ENCODE measurements at regions not wholly inside any gene's neighbourhood (a gene's known extent, or its start where the extent isn't known, plus 50 kb on each side); places are given as distances from the start of the nearest gene placed in this dataset.

DNA sequence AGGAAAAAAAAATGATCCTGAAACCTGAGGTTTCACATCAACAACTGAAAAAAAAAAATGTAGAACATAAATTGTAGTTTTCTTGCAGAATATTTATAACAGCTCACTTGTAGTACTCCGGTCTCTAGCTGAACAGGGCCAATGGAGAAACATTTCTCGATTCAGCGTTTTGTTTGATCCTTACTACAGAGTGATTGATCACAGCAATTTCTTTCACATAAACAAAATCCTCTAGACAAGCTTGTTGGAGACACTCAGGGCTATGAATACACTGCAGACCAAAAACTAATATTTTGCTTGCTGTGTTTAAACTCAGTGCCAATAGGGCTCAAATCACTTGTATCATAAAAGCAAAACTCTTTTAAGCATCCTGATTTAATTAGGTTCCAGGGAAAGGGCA, 127.0 kb upstream of the CNTN6 start:
- no peaks in the 10 kb centered on the region for H3K4me1 ChIP-seq
- no peak overlapping the region for H3K4me3 ChIP-seq
- H3K36me3 ChIP-seq: no peaks in the 10 kb centered on the region
- no peak for TF ChIP-seq POLR2A (IDR thresholded peaks at IDR 0.05)
- TF ChIP-seq, protein P1, sequence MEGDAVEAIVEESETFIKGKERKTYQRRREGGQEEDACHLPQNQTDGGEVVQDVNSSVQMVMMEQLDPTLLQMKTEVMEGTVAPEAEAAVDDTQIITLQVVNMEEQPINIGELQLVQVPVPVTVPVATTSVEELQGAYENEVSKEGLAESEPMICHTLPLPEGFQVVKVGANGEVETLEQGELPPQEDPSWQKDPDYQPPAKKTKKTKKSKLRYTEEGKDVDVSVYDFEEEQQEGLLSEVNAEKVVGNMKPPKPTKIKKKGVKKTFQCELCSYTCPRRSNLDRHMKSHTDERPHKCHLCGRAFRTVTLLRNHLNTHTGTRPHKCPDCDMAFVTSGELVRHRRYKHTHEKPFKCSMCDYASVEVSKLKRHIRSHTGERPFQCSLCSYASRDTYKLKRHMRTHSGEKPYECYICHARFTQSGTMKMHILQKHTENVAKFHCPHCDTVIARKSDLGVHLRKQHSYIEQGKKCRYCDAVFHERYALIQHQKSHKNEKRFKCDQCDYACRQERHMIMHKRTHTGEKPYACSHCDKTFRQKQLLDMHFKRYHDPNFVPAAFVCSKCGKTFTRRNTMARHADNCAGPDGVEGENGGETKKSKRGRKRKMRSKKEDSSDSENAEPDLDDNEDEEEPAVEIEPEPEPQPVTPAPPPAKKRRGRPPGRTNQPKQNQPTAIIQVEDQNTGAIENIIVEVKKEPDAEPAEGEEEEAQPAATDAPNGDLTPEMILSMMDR (IDR thresholded peaks at IDR 0.05): no peak
- H3K27ac ChIP-seq: no peak overlapping the region
- no peaks in the 10 kb centered on the region for H3K27me3 ChIP-seq
- no peaks in the 10 kb centered on the region for H3K9me3 ChIP-seq
- no peak for DNase-seq

DNA sequence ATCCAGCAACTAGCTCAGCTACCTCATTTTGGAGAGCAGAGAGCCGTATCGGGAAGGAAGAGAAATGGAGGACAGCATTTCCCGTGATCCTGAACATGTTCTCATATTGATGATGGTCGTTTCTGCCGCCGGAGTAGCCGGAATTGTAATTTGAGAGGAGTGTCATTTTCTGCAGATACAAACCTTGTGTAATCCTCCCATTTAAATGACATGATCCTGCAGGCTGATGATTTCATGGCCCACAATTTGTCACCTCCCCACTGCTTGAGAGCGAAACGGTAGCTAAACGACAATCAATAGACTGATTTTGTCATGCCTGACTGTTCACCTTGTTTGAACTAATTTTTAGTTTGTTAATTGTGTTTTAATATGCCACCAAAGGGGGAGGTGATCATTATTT, 126.5 kb upstream of the CNTN6 start:
- Histone ChIP-seq H3K27me3 (no peaks in the 10 kb centered on the region), H3K9me3 (no peaks in the 10 kb centered on the region), H3K36me3 (no peaks in the 10 kb centered on the region), H3K27ac (no peak overlapping the region), H3K4me3 (no peak overlapping the region), H3K4me1 (no peaks in the 10 kb centered on the region)
- DNase-seq: no peak
- no peak for TF ChIP-seq POLR2A (IDR thresholded peaks at IDR 0.05)
- TF ChIP-seq, protein P1 (IDR thresholded peaks at IDR 0.05): no peak

DNA sequence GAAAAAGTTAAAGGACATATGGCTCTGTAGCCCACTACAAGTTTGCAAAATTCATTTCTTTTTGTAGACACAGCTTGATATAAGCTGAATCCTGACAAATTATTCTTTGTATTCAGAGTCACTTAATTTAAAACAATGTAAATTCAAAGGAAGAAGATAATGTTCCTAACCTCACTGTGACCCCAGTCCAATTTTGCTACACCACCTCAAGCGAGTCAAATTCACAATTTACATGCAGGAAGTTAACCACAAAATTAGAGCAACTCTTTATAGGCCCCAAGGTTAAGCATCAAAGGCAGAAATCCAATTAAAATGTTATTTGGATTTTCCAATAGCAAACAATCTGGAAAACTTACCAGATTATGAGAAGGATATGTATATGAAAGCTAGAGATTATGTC, 119.5 kb upstream of the CNTN6 start:
- no peaks in the 10 kb centered on the region for H3K27me3 ChIP-seq
- TF ChIP-seq POLR2A (IDR thresholded peaks at IDR 0.05): no peak
- TF ChIP-seq, protein P1 (IDR thresholded peaks at IDR 0.05): no peak
- no peak for DNase-seq
- H3K4me1 ChIP-seq: no peaks in the 10 kb centered on the region
- H3K27ac ChIP-seq: no peak overlapping the region
- no peaks in the 10 kb centered on the region for H3K36me3 ChIP-seq
- H3K4me3 ChIP-seq: no peak overlapping the region
- H3K9me3 ChIP-seq: no peaks in the 10 kb centered on the region

DNA sequence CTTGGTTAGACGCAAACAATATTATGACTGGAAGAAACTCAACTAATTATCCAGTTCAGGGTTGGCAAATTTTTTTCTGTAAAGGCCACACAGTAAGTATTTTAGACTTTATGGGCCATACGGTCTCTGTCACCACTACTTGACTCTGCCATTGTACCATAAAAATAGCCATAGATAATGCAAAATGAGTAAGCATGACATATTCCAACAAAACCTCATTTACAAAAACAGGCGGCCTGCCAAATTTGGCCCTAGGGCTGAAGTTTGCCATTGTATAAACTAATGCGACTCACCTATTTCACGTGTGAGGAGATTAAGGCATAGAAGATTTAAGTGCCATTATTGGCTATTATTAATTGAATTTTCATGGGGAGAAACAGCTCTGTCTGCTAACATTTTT, 116.8 kb upstream of the CNTN6 start:
- Histone ChIP-seq H3K9me3 (no peaks in the 10 kb centered on the region), H3K4me1 (no peaks in the 10 kb centered on the region), H3K27me3 (no peaks in the 10 kb centered on the region), H3K4me3 (no peak overlapping the region), H3K36me3 (no peaks in the 10 kb centered on the region), H3K27ac (no peak overlapping the region)
- TF ChIP-seq, protein P1 (IDR thresholded peaks at IDR 0.05): no peak
- TF ChIP-seq POLR2A (IDR thresholded peaks at IDR 0.05): no peak
- no peak for DNase-seq

DNA sequence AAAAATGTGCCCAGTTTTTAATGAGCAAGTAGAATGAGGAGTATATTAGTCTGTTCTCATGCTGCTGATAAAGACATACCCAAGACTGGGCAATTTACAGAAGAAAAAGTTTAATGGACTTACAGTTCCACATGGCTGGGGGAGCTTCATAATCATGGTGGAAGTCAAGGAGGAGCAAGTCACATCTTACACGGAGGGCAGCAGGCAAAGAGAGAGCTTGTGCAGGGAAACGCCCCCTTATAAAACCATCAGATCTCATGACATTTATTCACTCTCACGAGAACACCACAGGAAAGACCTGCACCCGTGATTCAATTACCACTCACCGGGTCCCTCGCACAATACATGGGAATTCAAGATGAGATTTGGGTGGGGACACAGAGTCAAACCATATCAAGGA, 111.7 kb upstream of the CNTN6 start:
- no peaks in the 10 kb centered on the region for H3K36me3 ChIP-seq
- TF ChIP-seq, protein P1 (IDR thresholded peaks at IDR 0.05): no peak
- no peak for TF ChIP-seq POLR2A (IDR thresholded peaks at IDR 0.05)
- H3K27me3 ChIP-seq: no peaks in the 10 kb centered on the region
- DNase-seq: no peak
- no peaks in the 10 kb centered on the region for H3K9me3 ChIP-seq
- H3K4me1 ChIP-seq: no peaks in the 10 kb centered on the region
- H3K27ac ChIP-seq: no peak overlapping the region
- no peak overlapping the region for H3K4me3 ChIP-seq

DNA sequence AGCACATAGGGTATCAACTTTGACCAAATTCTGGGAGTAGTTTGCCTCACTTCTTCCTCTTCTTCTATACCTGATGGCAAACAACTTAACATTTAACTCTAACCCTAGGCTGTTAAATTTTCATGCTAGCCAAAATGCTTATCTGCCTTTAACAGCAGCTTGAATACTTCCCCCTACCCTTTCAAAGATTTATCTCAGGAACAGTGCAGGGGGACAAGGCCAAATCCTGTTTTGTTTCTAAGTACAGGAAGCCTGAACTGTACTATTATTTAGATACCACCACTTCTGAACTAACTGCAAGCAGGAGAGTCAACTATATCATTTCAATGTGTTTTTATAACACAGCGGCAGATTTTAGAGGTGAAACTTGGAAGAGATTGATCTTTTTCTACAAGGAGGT, 104.0 kb upstream of the CNTN6 start:
- no peak for DNase-seq
- H3K27me3 ChIP-seq: no peaks in the 10 kb centered on the region
- no peak for TF ChIP-seq POLR2A (IDR thresholded peaks at IDR 0.05)
- TF ChIP-seq, protein P1 (IDR thresholded peaks at IDR 0.05): no peak
- H3K36me3 ChIP-seq: no peaks in the 10 kb centered on the region
- no peaks in the 10 kb centered on the region for H3K4me1 ChIP-seq
- H3K27ac ChIP-seq: no peak overlapping the region
- H3K4me3 ChIP-seq: no peak overlapping the region
- no peaks in the 10 kb centered on the region for H3K9me3 ChIP-seq
